ENCODE measurements at regions not wholly inside any gene's neighbourhood (a gene's known extent, or its start where the extent isn't known, plus 50 kb on each side); places are given as distances from the start of the nearest gene placed in this dataset.

DNA sequence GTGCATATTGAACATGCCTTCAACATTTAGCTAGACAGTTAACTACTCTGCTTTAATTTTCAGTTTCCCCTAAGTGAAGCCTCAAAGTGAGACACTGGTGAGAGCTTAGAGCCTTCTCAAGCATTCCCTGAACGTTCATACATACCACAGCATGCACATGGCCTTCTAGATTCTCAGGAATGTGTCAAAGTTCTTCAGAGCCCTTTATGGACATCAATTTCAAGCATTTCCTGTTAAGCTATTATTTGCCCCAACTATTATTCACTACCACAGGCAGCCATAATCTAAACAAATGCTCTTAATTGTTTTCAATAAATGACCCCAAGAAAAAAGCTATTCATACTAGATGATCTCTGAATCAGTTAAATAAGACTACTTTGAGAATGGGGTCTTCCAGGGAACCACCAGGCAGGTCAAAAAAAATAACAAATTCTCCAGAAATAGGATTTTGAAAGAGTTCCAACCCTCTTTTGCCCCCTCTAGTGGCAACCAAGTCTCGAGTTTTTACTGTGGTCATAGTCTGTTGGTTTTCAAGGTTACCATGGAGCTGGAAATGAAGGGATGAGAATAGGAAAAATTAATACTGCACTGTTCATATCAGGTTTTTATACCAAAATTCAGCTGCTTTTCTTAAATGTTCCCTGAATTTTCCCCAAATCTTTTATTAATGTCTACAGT is 235.4 kb downstream of the RAB28 start:
- no peak for DNase-seq

- DNase-seq, result no peak
Measured at GRCh38 chr4:13246107-13246506, 238.0 kb downstream of the RAB28 start.

DNA sequence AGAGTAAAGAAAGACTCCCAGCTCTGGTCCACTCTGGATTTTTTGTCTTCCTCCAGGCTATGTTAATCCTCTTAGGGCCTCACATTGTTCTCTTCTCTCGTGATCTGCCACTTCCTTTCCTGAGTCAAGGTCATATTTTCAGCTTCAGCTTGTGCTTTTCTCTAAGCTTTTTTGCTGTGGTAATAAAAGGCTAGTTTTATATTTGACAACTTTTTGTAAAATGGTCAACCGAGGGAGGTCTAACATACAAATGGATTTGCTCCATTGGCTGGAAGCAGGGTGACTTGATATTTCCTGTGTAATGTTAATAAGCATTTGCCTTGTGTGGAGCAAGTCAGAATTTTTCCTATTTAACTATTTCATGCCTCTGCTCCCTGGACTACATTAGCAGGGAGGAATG is 239.7 kb downstream of the RAB28 start:
- no peak for DNase-seq

DNA sequence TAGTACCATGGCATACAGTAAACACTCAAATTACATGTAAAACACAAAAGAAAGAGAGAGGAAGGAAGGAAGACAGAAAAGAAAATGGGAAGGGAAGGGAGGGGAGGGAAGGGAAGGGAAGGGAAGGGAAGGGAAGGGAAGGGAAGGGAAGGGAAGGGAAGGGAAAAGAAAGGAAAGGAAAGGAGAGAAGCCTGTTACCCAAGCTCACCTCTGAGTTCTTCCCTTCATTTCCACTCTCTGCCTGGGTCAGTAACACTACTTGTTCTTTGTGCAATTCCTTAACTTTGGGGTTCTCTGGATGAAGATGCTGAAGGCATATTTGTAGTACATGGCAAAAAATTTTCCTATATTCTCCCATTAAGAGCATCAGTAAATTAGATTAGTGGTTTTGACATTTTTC is 241.0 kb downstream of the RAB28 start:
- no peak for DNase-seq

DNA sequence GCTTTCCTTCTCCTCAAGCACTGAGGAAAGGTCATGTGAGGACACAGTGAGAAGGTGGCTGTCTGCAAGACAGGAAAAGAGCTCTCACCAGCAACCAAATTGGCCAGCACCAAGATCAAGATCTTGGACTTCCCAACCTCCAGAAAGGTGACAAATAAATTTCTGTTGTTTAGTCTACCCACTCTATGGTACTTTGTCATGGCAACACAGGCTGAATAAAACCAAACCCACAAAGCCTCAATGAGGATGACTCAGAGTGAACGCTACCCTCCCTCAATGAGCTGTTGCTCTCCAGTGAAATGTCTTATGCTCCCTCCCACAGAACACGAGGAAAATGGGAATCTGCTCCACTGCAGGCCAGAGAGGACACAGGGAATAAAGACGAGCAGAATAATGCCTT is 244.1 kb downstream of the RAB28 start:
- no peak for DNase-seq

GRCh38 chr4:13238936-13239335 is 245.2 kb downstream of the RAB28 start:
- no peak for DNase-seq

DNA sequence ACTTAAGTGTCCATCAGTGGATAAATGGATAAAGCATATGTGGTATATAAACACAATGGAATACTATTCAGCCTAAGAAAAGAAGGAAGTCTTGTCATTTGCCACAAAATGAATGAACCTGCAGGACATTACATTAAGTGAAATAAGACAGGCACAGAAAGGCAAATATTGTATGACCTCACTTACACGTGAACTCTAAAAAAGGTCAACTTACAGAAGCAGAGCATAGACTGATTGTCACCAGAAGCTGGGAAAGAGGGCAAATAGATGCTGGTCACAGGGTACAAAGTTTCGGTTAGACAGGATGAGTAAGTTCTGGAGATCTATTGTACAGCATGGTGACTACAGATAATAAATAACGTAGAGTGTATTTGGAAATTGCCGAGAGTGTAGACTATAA is 247.7 kb downstream of the RAB28 start:
- no peak for DNase-seq

DNA sequence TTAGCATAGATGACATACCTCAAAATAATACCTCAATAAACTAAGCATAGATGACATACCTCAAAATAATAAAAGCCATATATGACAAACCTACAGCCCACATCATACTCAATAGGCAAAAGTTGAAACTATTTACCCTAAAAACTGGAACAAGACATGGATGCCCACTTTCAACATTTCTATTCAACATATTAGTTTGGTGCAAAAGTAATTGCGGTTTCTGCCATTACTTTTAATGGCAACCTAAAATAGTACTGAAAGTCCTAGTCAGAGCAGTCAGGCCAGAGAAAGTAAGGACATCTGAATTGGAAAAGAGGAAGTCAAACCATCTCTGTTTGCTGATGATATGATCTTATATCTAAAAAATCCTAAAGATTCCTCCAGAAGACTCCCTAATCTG is 250.4 kb downstream of the RAB28 start:
- DNase-seq, result no peak

DNA sequence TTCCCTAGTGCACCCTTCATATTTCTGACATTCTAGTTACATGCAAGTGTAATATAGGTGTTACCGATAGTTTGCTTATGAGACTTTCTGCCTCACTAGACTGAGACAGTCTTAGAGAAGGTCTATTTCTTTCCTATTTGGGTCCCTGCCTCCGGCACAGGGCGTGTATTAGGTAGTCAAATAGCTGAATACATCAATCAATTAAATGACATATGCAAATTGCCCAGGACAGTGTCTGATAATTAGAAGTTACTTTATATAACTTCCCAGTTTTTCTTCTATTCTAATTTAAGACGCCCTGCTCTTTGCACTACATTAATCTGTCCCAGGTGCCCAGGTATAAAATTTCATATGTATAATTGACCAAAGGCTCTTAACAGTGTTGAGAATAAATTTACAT is 264.2 kb downstream of the RAB28 start:
- DNase-seq, result no peak

DNA sequence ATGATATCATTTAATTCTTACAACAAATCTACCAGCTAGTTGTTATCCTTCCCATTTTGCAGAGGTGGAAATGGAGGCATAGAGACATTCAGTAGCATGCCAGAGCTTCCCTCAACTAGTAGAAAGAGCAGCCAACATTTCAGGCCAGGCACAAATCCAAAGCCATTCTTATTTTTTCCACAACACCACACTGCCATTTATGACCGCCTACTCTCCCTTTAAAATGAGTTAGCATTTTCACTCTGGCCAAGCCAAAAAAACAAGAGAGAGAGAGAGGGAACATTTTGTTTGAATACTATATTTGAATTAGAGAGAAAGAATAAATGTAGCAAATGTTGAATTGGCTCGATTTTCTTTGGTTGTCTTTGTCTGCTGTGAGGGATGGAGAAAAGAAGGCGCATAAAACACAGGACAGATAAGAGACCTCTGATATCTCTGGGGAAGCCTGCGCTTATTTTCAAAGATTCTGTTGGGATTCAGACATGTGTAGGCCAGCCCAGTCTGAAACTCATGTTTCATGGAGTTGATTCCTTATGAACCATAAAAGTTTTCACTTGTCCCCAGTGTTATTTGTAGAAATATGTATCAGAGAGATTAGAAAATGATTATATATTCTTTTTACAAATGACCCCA is 265.7 kb downstream of the RAB28 start:
- no peak for DNase-seq

DNA sequence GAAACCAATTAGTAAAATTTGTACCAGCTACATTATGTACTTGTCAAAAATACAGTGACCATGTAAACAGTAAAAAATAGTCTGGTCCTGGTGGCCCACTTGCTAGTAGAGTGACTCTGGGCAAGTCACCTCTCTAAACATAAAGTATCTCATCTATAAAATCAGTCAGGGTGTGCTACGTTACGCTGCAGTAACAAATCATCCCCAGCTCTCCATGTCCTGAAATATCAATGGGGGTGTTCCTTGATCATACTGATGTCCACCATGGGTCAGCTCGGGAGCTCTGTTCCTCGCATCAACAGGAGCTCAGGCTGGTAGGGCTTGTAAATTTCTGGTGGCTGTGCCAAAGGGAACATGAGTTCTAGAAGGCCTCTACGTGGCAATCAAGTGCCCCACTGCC is 268.6 kb downstream of the RAB28 start:
- DNase-seq, result no peak

DNA sequence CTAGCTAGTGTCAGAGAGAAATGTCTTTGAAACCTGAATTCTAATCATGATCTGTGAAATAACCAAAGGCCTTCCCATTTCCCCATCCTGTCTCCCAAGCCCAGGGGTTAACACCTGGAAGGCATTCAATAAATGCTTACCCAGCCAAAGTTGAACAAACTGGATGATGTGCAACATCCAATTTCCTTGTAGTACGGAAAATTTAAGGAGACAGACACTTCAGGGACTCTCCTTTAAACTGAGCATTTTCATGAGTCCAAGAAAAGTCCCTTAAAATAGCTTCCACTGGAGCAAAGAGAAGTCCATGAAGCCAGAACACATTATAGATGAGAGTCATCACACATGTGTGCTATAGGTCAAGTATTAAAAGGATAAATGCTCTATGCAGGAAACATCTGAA is 271.2 kb downstream of the RAB28 start:
- DNase-seq, result no peak

DNA sequence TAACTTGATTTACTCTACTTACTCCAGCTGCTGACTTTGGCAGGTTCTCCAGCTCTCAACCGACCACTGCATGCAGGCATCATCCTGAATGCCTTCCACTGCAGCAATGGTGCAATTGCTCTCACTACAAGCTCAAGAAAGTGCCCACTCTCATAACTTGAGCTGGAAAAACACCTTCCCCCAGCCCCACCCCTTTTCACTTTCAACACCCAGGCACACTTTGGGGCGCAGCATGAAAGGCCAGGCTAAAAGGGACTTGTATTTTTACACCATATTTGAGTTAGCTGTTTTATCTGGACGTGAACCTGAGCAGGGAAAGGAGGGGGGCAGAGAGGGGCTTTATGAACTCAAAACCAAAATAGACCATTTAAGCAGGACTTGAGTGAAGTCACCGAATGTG is 274.5 kb downstream of the RAB28 start:
- no peak for DNase-seq

- DNase-seq, result no peak
Measured at GRCh38 chr4:13208558-13209193, 275.5 kb downstream of the RAB28 start.

GRCh38 chr4:13207226-13207625 is 276.9 kb downstream of the RAB28 start:
- no peak for DNase-seq

DNA sequence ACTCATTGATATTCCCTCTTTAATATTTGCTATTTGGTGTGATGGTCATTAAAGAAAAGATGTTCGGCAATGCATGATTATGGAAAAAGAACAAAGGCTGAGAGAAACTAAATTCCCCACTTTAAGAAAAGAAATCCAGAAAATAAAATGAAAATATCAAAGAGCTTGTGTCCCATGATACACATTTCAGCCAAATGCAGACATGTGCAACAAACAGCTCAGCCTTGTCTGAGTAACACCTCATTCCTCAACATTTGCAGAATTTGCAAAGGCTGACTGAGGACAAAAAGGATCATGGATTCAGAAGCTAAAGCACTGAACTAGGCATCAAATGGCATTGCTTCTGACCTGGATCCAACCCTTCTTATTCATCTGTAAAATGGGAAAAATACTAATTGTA is 281.0 kb downstream of the RAB28 start:
- no peak for DNase-seq

DNA sequence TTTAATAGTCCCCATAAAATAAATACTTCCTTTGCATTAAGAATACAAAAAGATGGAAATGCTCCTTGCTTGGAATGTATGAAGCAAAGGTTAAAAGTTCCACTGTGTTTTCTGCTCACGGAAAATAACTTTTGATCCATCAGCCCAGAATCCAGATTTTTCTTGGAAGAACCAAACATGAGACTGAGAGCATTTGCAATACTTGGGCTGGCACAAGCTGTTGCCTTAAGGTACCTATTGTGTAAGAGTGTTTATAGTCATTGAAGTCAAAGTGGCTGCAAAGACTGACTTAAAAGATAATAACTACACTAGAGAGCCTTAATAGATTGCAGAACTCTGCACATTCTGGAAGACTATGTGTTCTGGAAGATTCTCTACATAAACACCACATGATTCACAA is 281.4 kb downstream of the RAB28 start:
- no peak for DNase-seq

GRCh38 chr4:13201241-13201640 is 282.9 kb downstream of the RAB28 start:
- DNase-seq, result no peak

DNA sequence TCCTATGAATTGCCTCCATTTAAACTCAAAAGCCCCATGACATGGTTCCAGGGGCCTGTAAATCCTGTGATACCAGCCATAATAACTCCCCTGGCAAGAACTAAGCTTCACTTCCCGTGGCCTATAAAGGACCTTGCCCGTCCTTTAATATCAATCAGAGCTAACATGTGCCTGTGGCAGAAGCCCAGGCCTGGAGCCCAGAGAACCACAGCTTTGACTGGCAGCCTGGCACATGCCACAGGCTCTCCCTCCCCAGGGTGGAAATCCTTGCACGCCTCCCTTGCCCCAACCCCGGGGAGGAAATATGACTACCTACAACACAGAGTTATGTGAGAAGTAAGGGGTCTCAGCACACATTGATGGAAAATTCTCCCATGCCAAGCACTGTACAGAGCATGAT is 287.4 kb downstream of the RAB28 start:
- no peak for DNase-seq

DNA sequence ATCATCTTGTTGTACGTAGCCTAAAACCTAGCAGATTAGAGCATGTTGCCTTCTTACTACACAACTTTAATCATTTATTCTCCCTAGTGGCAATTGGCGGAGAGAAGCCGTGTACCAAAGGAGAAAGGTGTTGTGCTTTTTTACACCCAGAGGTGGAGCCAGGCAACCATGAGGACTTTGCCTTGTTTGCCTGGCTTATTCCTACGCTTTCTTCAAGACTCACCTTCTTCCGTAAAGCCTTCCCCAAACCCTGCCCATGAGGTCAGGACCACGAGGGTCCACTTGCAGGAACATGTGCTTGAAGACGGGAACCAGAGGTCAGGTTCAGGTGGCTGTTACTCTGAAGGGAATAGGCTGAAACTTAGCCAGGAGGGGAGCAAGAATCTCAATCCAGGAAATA is 290.5 kb downstream of the RAB28 start:
- no peak for DNase-seq

DNA sequence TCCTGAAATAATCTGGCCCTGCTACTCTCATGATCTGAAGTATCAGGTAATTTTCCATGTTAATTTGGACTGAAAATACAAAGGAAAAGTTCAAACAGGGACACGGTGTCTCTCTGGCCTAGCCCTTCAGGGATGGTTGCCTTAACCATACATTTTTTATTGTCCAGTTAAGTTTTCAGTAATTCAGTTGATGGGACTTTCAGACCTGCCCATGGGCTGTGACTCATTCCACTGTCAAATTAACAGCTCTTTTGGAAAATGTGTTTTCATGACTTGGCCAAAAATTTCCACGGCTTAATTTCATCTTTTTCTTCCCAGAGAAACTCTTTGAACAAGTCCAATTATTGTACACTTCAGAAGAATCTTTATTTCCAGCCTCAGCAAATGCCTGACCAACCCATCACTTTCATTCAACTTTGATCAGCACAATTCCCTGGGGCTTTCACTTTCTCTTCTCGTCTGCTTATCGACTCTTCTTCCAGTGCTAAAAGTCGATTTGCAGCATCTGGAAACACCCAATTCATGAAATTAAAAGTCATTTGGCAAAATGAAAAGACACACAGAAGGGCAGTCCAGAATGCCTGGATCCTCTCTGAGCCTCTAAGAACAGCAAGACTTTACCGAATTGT is 293.9 kb downstream of the RAB28 start:
- DNase-seq, result no peak

DNA sequence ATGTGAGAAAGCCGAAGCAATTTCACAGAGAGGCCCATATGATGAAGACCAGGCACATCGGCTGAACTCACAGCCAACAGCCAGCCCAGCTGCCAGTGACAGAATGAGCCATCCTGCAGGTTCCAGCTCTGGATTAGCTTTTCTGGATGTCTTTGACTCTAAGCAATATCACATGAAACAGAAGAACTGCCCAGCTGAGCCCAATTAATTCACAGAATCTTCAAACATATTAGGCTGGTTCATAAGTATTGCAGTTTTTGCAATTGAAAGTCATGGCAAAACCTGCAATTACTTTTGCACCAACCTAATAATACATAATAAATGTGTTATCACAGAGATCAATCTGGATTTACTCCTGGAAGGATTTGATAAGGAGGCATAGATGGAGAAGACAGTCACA is 299.9 kb downstream of the RAB28 start:
- no peak for DNase-seq

GRCh38 chr4:13182133-13182532 is 302.0 kb downstream of the RAB28 start:
- DNase-seq, result no peak

- no peak for DNase-seq
Measured at GRCh38 chr4:13181681-13182080, 302.5 kb downstream of the RAB28 start.

All from activated naive CD4-positive, alpha-beta T cell treated with anti-CD3 and anti-CD28 coated beads, Interleukin-2, amount 50 U/mL, for 16 hours (primary cell).